ENCODE measurements at regions not wholly inside any gene's neighbourhood (a gene's known extent, or its start where the extent isn't known, plus 50 kb on each side); places are given as distances from the start of the nearest gene placed in this dataset.

DNA sequence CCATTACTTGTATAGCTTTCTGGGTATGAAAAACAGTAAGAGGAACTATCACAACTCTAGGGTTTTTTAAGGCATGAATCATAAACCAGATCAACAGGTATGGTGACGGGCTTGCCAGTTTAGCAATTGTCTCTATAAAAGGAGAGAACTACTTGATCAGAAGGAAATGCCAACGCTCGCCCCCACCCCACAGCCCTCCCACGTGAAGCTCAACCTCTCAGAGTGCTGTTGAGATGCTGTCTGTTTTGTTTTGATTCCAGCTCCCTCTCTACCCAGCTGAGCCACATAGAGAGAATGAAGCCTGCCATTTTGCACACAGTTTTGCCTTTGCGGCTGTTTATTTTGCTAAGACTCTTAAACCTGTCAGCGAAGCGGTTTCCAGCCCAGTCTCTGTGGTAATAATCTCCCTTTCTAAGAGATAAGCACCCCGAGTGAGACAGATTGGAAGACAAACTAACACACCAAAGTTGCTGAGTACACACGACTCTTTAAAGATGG lies 257.9 kb upstream of the ANKRD55 start:
- TF ChIP-seq, protein P1, sequence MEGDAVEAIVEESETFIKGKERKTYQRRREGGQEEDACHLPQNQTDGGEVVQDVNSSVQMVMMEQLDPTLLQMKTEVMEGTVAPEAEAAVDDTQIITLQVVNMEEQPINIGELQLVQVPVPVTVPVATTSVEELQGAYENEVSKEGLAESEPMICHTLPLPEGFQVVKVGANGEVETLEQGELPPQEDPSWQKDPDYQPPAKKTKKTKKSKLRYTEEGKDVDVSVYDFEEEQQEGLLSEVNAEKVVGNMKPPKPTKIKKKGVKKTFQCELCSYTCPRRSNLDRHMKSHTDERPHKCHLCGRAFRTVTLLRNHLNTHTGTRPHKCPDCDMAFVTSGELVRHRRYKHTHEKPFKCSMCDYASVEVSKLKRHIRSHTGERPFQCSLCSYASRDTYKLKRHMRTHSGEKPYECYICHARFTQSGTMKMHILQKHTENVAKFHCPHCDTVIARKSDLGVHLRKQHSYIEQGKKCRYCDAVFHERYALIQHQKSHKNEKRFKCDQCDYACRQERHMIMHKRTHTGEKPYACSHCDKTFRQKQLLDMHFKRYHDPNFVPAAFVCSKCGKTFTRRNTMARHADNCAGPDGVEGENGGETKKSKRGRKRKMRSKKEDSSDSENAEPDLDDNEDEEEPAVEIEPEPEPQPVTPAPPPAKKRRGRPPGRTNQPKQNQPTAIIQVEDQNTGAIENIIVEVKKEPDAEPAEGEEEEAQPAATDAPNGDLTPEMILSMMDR (IDR thresholded peaks at IDR 0.05) = no peak
- no peak for TF ChIP-seq POLR2A (IDR thresholded peaks at IDR 0.05)
